ENCODE measurements at regions not wholly inside any gene's neighbourhood (a gene's known extent, or its start where the extent isn't known, plus 50 kb on each side); places are given as distances from the start of the nearest gene placed in this dataset.

GRCh38 chr2:134097740-134098139 is 156.1 kb upstream of the MGAT5 start:
- Histone ChIP-seq H3K79me2 (ENCODE audit: control insufficient read depth, insufficient read depth, low read length) (no peaks in the 10 kb centered on the region), H3K4me3 (ENCODE audit: control extremely low read depth in 1 of 5, extremely low read depth in 1 of 5, insufficient read depth in 1 of 5, low read depth in 2 of 5, low read length in 4 of 5) (no peak overlapping the region), H3K4me1 (ENCODE audit: control insufficient read depth in 2 of 2, insufficient read depth in 2 of 2, low read length in 2 of 2) (no peaks in the 10 kb centered on the region), H4K20me1 (ENCODE audit: control insufficient read depth, insufficient read depth, low read length, poor library complexity, severe bottlenecking) (no peaks in the 10 kb centered on the region), H3K27me3 (replicated peaks in 1 of 4; ENCODE audit: control extremely low read depth in 1 of 4, control insufficient read depth in 3 of 4, insufficient read depth in 4 of 4, low read length in 3 of 4) (no peaks in the 10 kb centered on the region), H3K4me2 (replicated peaks; ENCODE audit: low read depth, low read length, poor library complexity, severe bottlenecking) (no peak overlapping the region), H3K27ac (ENCODE audit: low read length in 2 of 2) (no peak overlapping the region), H3K9me3 (ENCODE audit: control extremely low read depth in 1 of 3, control insufficient read depth in 2 of 3, insufficient read depth in 1 of 3, low read length in 2 of 3) (peaks cover 0 to 5% (median 4%) of the 10 kb centered on the region in 3 donors), H2AFZ (ENCODE audit: insufficient read depth, low read depth, low read length, poor library complexity, severe bottlenecking) (no peak overlapping the region), H3K9ac (ENCODE audit: low read length) (no peak overlapping the region), H3K36me3 (replicated peaks in 1 of 2; ENCODE audit: control extremely low read depth in 1 of 2, control insufficient read depth in 1 of 2, extremely low read depth in 1 of 2, insufficient read depth in 2 of 2, low read length in 1 of 2) (no peaks in the 10 kb centered on the region)
- Mint-ChIP-seq H3K4me3 (no peak overlapping the region), H3K4me1 (peaks cover 5% of the 10 kb centered on the region), H3K9me3 (ENCODE audit: insufficient read depth) (peaks cover 3% of the 10 kb centered on the region), H3K27me3 (peaks cover 2% of the 10 kb centered on the region), H3K27ac (no peak overlapping the region)
- intact Hi-C loops (cut with micrococcal nuclease): no loop called here
- TF ChIP-seq CTCF (IDR thresholded peaks at IDR 0.05) (no peak), EZH2 (IDR thresholded peaks at IDR 0.05; ENCODE audit: borderline replicate concordance, insufficient read depth, low read depth, low read length, poor library complexity, severe bottlenecking) (no peak)
- DNase-seq (no peak), ATAC-seq (ENCODE audit: low read depth) (no peak)
- CTCF ChIA-PET: interaction anchor here (1.4 kb wide), 1 partner anchor 314 kb away, joined by 3 read pairs; no protein-coding TSS in a partner anchor
- POLR2A ChIA-PET: no interaction called here
- WGBS (ENCODE audit: insufficient coverage): 100% methylated on average over 2 of the region's 4 CpGs

GRCh38 chr2:134098321-134098720 is 155.6 kb upstream of the MGAT5 start:
- TF ChIP-seq EZH2 (IDR thresholded peaks at IDR 0.05; ENCODE audit: borderline replicate concordance, insufficient read depth, low read depth, low read length, poor library complexity, severe bottlenecking) (no peak), CTCF (IDR thresholded peaks at IDR 0.05) (no peak)
- POLR2A ChIA-PET: no interaction called here
- CTCF ChIA-PET: interaction anchor here (0.7 to 1.4 kb wide), 3 partner anchors 19 to 410 kb away, joined by 3 to 5 read pairs (median 3); no protein-coding TSS in a partner anchor

More at GRCh38 chr2:134098321-134098720, 155.6 kb upstream of the MGAT5 start:
- 100% methylated on average over 3 of the region's 3 CpGs for WGBS (ENCODE audit: insufficient coverage)
- Histone ChIP-seq H3K27ac (ENCODE audit: low read length in 2 of 2) (no peak overlapping the region), H3K4me3 (ENCODE audit: control extremely low read depth in 1 of 5, extremely low read depth in 1 of 5, insufficient read depth in 1 of 5, low read depth in 2 of 5, low read length in 4 of 5) (no peak overlapping the region), H4K20me1 (ENCODE audit: control insufficient read depth, insufficient read depth, low read length, poor library complexity, severe bottlenecking) (no peaks in the 10 kb centered on the region), H2AFZ (ENCODE audit: insufficient read depth, low read depth, low read length, poor library complexity, severe bottlenecking) (no peak overlapping the region), H3K27me3 (replicated peaks in 1 of 4; ENCODE audit: control extremely low read depth in 1 of 4, control insufficient read depth in 3 of 4, insufficient read depth in 4 of 4, low read length in 3 of 4) (no peaks in the 10 kb centered on the region), H3K9ac (ENCODE audit: low read length) (no peak overlapping the region), H3K9me3 (ENCODE audit: control extremely low read depth in 1 of 3, control insufficient read depth in 2 of 3, insufficient read depth in 1 of 3, low read length in 2 of 3) (peaks cover 0 to 5% (median 4%) of the 10 kb centered on the region in 3 donors), H3K4me1 (ENCODE audit: control insufficient read depth in 2 of 2, insufficient read depth in 2 of 2, low read length in 2 of 2) (no peaks in the 10 kb centered on the region), H3K79me2 (ENCODE audit: control insufficient read depth, insufficient read depth, low read length) (no peaks in the 10 kb centered on the region), H3K4me2 (replicated peaks; ENCODE audit: low read depth, low read length, poor library complexity, severe bottlenecking) (no peak overlapping the region), H3K36me3 (replicated peaks in 1 of 2; ENCODE audit: control extremely low read depth in 1 of 2, control insufficient read depth in 1 of 2, extremely low read depth in 1 of 2, insufficient read depth in 2 of 2, low read length in 1 of 2) (no peaks in the 10 kb centered on the region)
- Mint-ChIP-seq H3K4me1 (peaks cover 5% of the 10 kb centered on the region), H3K4me3 (no peak overlapping the region), H3K9me3 (ENCODE audit: insufficient read depth) (peaks cover 3% of the 10 kb centered on the region), H3K27ac (no peak overlapping the region), H3K27me3 (peaks cover 2% of the 10 kb centered on the region)
- DNase-seq: no peak
- no peak for ATAC-seq (ENCODE audit: low read depth)
- intact Hi-C loops (cut with micrococcal nuclease): no loop called here
